ENCODE measurements at regions not wholly inside any gene's neighbourhood (a gene's known extent, or its start where the extent isn't known, plus 50 kb on each side); places are given as distances from the start of the nearest gene placed in this dataset.

DNA sequence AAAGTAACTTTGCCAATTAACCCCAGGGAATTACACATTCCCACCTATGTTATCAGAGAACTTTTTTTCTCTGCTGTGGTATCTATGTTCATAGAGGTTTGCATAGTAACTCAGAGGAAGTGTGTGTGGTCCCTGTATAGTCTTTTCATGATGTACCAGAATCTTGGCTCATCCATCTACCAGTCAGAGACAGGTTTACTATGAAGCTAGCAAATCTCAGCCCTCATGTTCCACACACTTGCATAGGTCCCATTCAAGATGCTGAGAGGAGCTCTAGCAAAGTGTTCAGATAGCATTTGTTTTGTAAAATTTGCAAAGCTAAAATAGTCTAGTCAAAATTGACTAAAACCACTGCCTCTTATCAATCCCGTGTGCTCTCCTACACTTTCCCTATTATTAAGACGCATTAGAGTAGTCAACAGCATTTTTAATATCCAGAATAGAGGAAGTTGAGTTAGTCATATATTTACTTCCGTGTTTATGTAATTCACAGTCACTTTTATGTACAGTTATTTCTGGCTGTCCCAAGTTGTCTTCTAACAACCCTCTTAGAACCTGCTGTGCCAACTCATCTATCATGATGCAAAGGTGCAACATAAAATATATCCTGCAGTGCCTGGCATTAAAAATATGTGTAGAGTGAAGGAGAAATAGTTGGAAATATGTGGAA is 184.2 kb downstream of the FAM76B start:
- TF ChIP-seq JUN (IDR thresholded peaks at IDR 0.05; ENCODE audit: borderline replicate concordance, insufficient read depth, insufficient read length, low read depth): no peak
- TF ChIP-seq, protein P1, sequence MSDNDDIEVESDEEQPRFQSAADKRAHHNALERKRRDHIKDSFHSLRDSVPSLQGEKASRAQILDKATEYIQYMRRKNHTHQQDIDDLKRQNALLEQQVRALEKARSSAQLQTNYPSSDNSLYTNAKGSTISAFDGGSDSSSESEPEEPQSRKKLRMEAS (IDR thresholded peaks at IDR 0.05; ENCODE audit: insufficient read depth, insufficient read length): no peak

All from endothelial cell of umbilical vein (primary cell).